CD14-positive monocyte (primary cell): ENCODE measurements at regions not wholly inside any gene's neighbourhood (a gene's known extent, or its start where the extent isn't known, plus 50 kb on each side); places are given as distances from the start of the nearest gene placed in this dataset.

ENCODE experiments used
- DNase-seq, 3 donors: peaks; one replicate each; pipeline ENCODE4 v3.0.0-alpha.2; 2011 to 2022
- H2AFZ ChIP-seq: 2 replicates; pipeline ENCODE4 v1.6.0; 2012; ENCODE audit warnings: mild to moderate bottlenecking, low read depth, low read length, inconsistent platforms; ENCODE audit not compliant: insufficient read depth, poor library complexity, severe bottlenecking
- H3K27ac ChIP-seq, 2 donors: 1 replicate in 1 of 2; 2 replicates in 1 of 2; pipeline ENCODE4 v1.5.1; 2012 to 2013; ENCODE audit warnings: low read length in 2 of 2, control low read depth in 1 of 2, inconsistent platforms in 1 of 2, low read depth in 1 of 2, mild to moderate bottlenecking in 1 of 2
- H3K27me3 ChIP-seq, 2 donors: one replicate each; pipeline versions ENCODE4 v1.6.0 to v1.6.1; 2011 to 2013; ENCODE audit warnings: low read length in 2 of 2; ENCODE audit not compliant: control insufficient read depth in 2 of 2, insufficient read depth in 2 of 2
- H3K36me3 ChIP-seq, 2 donors: replicated peaks in 1 of 2; 1 replicate in 1 of 2; 2 replicates in 1 of 2; pipeline versions ENCODE4 v1.5.1 to v1.6.1; 2012 to 2013; ENCODE audit warnings: low read length in 2 of 2, control low read depth in 1 of 2, inconsistent platforms in 1 of 2, mild to moderate bottlenecking in 1 of 2; ENCODE audit not compliant: insufficient read depth in 2 of 2, control insufficient read depth in 1 of 2
- H3K4me1 ChIP-seq, 2 donors: 1 replicate in 1 of 2; 2 replicates in 1 of 2; pipeline versions ENCODE4 v1.5.1 to v1.6.1; 2012 to 2013; ENCODE audit warnings: low read length in 2 of 2, control low read depth in 1 of 2, inconsistent platforms in 1 of 2, mild to moderate bottlenecking in 1 of 2, moderate library complexity in 1 of 2; ENCODE audit not compliant: insufficient read depth in 2 of 2, control insufficient read depth in 1 of 2
- H3K4me2 ChIP-seq: replicated peaks from 2 replicates; pipeline ENCODE3; 2012; ENCODE audit warnings: low read length, moderate library complexity, mild to moderate bottlenecking; ENCODE audit not compliant: poor library complexity, severe bottlenecking; ENCODE audit errors: extremely low read depth
- H3K4me3 ChIP-seq, 3 experiments: fragments of 200-600 bp in 1 of 3; sonication (generic) in 1 of 3; replicated peaks in 1 of 3; 1 replicate in 2 of 3; 2 replicates in 1 of 3; pipeline ENCODE4 v1.5.1; 2011 to 2013; ENCODE audit warnings: low read length in 3 of 3, mild to moderate bottlenecking in 3 of 3, control low read depth in 2 of 3, low read depth in 2 of 3, inconsistent platforms in 1 of 3, moderate library complexity in 1 of 3
- H3K79me2 ChIP-seq: 2 replicates; pipeline ENCODE4 v1.6.0; 2012; ENCODE audit warnings: mild to moderate bottlenecking, control low read depth, inconsistent platforms, low read length, moderate library complexity; ENCODE audit not compliant: insufficient read depth
- H3K9ac ChIP-seq: 2 replicates; pipeline ENCODE4 v1.6.0; 2017; ENCODE audit warnings: low read length, mild to moderate bottlenecking; ENCODE audit not compliant: insufficient read depth, poor library complexity, severe bottlenecking
- H3K9me3 ChIP-seq, 2 donors: replicated peaks in 1 of 2; 1 replicate in 1 of 2; 2 replicates in 1 of 2; pipeline versions ENCODE4 v1.5.1 to v1.6.1; 2012 to 2013; ENCODE audit warnings: low read length in 2 of 2, control low read depth in 1 of 2; ENCODE audit not compliant: control insufficient read depth in 1 of 2, insufficient read depth in 1 of 2
- H4K20me1 ChIP-seq: 2 replicates; pipeline ENCODE4 v1.6.0; 2012; ENCODE audit warnings: mild to moderate bottlenecking, low read length, control low read depth, moderate library complexity; ENCODE audit not compliant: insufficient read depth
- H3K27ac Mint-ChIP-seq, 7 donors: one replicate each; pipeline ENCODE4 v1.8.0; 2020; ENCODE audit warnings: mild to moderate bottlenecking in 7 of 7, mixed read lengths in 7 of 7, moderate library complexity in 6 of 7, inconsistent platforms in 2 of 7
- H3K27me3 Mint-ChIP-seq, 3 donors: one replicate each; pipeline ENCODE4 v1.8.0; 2021 to 2022; ENCODE audit warnings: low read depth in 3 of 3, mild to moderate bottlenecking in 3 of 3, mixed read lengths in 3 of 3, moderate library complexity in 3 of 3, inconsistent platforms in 1 of 3
- H3K36me3 Mint-ChIP-seq, 2 donors: one replicate each; pipeline ENCODE4 v1.8.0; 2020; ENCODE audit warnings: mixed read lengths in 2 of 2, inconsistent platforms in 1 of 2, mild to moderate bottlenecking in 1 of 2
- H3K4me1 Mint-ChIP-seq: one replicate; pipeline ENCODE4 v1.8.0; 2020; ENCODE audit warnings: mild to moderate bottlenecking, mixed read lengths
- H3K4me3 Mint-ChIP-seq, 2 donors: one replicate each; pipeline ENCODE4 v1.8.0; 2020; ENCODE audit warnings: mild to moderate bottlenecking in 2 of 2, mixed read lengths in 2 of 2, moderate library complexity in 1 of 2
- H3K9me3 Mint-ChIP-seq, 7 donors: one replicate each; pipeline ENCODE4 v1.8.0; 2020 to 2022; ENCODE audit warnings: mixed read lengths in 7 of 7, mild to moderate bottlenecking in 6 of 7, moderate library complexity in 6 of 7, inconsistent platforms in 2 of 7
- CTCF ChIP-seq: fragments of 200-600 bp; IDR thresholded peaks from one replicate; pipeline ENCODE4 v1.8.0; 2022; ENCODE audit warnings: antibody characterized with exemption, mild to moderate bottlenecking
- WGBS: methylation state at CpG from one replicate; pipeline ENCODE4 v1.1.5; 2013; ENCODE audit warnings: missing lambda C conversion rate; ENCODE audit not compliant: insufficient coverage; 5-methylcytosine and 5-hydroxymethylcytosine counted together
- intact Hi-C, 2 donors: fragments of 100-400 bp; cut with micrococcal nuclease; formaldehyde crosslinking; loops; one replicate each; pipeline versions ENCODE4 v1.15.0 to v1.15.1; 2023

- H3K9me3 ChIP-seq = no peaks in the 10 kb centered on the region
- H4K20me1 ChIP-seq = no peaks in the 10 kb centered on the region
- no peak overlapping the region for H3K9ac ChIP-seq
- no peaks in the 10 kb centered on the region for H3K4me1 ChIP-seq
- H3K4me3 ChIP-seq = no peak overlapping the region
- Mint-ChIP-seq H3K36me3 (no peaks in the 10 kb centered on the region), H3K4me3 (no peak overlapping the region), H3K9me3 (peaks cover 0 to 3% (median 0%) of the 10 kb centered on the region in 7 donors), H3K27ac (no peak overlapping the region), H3K27me3 (peaks cover 0 to 2% (median 0%) of the 10 kb centered on the region in 3 donors), H3K4me1 (no peaks in the 10 kb centered on the region)
- no peak for TF ChIP-seq CTCF
- H3K4me2 ChIP-seq = no peak overlapping the region
- intact Hi-C loops = no loop called here
- H2AFZ ChIP-seq = no peak overlapping the region
- DNase-seq = no peak
- no peaks in the 10 kb centered on the region for H3K36me3 ChIP-seq
- no peak overlapping the region for H3K27ac ChIP-seq
- 100% methylated on average over 1 of the region's 1 CpG for WGBS
- H3K27me3 ChIP-seq = no peaks in the 10 kb centered on the region
- H3K79me2 ChIP-seq = no peaks in the 10 kb centered on the region
These were observed 221.6 kb upstream of the SEMA3E start for GRCh38 chr7:83870515-83870914.

GRCh38 chr7:83866582-83866981 lies 217.6 kb upstream of the SEMA3E start:
- Histone ChIP-seq H4K20me1 (no peaks in the 10 kb centered on the region), H3K79me2 (no peaks in the 10 kb centered on the region), H3K27ac (no peak overlapping the region), H3K9ac (no peak overlapping the region), H3K4me1 (no peaks in the 10 kb centered on the region), H2AFZ (no peak overlapping the region), H3K9me3 (no peaks in the 10 kb centered on the region), H3K27me3 (no peaks in the 10 kb centered on the region), H3K36me3 (no peaks in the 10 kb centered on the region), H3K4me3 (no peak overlapping the region), H3K4me2 (no peak overlapping the region)
- 77% methylated on average over 2 of the region's 2 CpGs for WGBS
- DNase-seq = no peak
- Mint-ChIP-seq H3K27ac (no peak overlapping the region), H3K27me3 (no peaks in the 10 kb centered on the region), H3K4me1 (no peaks in the 10 kb centered on the region), H3K4me3 (no peak overlapping the region), H3K9me3 (peaks cover 0 to 4% (median 0%) of the 10 kb centered on the region in 7 donors), H3K36me3 (no peaks in the 10 kb centered on the region)
- TF ChIP-seq CTCF = no peak
- intact Hi-C loops = no loop called here
